Hippocampal formation (tissue), 2 donors: ENCODE measurements at regions not wholly inside any gene's neighbourhood (a gene's known extent, or its start where the extent isn't known, plus 50 kb on each side); places are given as distances from the start of the nearest gene placed in this dataset.

Experiments
- DNase-seq, 2 donors: peaks; one replicate each; lab custom pipeline; 2025; lab: John Stamatoyannopoulos, UW

DNA sequence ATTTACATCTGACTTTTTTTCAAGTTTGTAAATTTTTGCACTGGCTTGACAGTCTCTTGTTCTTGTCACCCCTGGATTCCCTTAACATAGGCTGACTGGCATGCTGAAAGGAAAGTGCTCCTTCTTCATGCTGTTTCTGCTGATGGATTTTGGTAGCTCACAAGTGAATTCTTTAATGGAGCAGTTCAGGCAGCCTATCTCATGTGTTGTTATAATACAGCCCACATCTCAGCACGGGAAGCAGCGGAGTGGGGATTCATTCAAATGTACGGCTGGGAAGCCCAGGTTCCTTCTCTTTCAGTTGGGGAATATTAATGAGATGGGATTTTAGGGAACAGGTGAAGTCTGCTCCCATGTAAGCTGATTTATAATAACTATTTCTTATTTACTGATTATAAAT is 142.8 kb downstream of the CD8B2 start:
- no peak for DNase-seq

DNA sequence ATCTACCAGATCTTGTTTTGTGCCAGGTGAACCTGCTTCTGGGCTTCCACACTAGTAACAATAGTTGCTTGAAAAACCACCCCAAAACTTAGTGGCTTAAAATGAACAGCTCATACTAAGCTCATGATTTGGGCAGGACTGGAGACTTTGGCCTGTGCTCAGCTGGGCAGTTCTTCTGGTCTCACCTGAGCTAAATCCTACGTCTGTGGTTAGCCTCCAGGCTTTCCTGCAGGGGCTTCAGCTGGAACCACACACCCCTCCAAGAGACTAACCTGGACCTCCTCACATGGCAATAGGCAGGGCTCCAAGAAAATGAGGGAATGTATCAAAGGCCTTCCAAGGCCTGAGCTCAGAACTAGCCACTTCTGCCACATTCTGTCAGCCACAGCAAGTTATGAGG is 144.1 kb downstream of the CD8B2 start:
- no peak for DNase-seq

DNA sequence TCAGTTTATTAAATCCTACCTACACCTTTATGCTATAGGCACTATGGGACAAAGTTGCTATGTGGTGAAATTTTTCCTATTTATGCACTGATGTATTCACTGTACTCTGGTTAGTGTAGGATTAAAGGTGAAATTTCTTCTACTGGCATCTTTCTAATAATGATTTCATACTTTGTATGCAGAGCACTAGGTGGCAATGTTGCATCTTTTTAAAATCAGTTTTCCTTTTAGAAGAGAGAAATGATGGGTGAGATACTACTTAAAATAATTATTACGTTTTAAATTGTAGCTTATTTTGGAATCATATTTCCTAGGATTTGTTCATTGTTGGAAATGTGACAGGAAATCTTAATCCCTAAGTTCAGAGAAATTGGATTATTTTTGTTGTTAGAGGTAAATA is 150.9 kb downstream of the CD8B2 start:
- peak in 1 of 2 donors; percentile 6 for DNase-seq

GRCh38 chr2:106638580-106638979 is 151.4 kb downstream of the CD8B2 start:
- no peak for DNase-seq

GRCh38 chr2:106642679-106643078 is 155.5 kb downstream of the CD8B2 start:
- no peak for DNase-seq

DNA sequence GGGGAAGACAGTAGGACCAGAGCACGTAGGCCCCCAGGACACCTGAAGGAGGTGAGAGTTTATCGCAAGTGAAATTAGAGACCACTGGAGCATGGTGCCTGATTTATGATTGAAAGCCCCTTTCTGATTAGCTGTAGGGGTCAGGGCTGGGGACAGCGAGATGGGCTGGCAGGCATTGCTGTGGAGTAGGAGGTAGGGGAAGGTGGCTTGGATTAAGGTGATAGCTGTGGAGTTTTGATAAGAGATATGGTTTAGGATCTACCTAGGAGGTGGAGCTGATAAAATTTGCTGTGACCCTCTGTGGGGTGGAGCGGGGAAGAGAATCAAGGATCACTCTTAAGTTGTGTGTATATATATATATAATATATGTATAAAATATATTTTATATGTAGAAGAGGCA is 157.5 kb downstream of the CD8B2 start:
- no peak for DNase-seq

GRCh38 chr2:106646605-106647004 is 159.4 kb downstream of the CD8B2 start:
- DNase-seq: no peak

GRCh38 chr2:106649306-106649705 is 162.1 kb downstream of the CD8B2 start:
- DNase-seq: no peak

GRCh38 chr2:106653465-106653864 is 166.3 kb downstream of the CD8B2 start:
- DNase-seq: no peak

GRCh38 chr2:106658616-106659015 is 171.5 kb downstream of the CD8B2 start:
- no peak for DNase-seq

DNA sequence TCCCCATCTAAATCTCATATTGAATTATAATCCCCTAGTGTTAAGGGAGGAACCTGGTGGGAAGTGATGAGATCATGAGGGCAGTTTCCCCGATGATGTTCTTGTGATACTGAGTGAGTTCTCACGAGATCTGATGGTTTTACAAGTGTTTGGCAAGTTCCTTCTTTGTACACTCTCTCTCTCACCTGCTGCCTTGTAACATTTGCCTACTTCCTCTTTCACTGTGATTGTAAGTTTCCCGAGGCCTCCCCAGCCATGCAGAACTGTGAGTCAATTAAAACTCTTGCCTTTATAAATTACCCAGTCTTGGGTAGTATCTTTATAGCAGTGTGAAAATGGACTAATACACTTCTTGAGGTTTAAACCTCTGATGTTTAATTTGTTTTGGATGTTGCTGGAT is 177.5 kb downstream of the CD8B2 start:
- no peak for DNase-seq

DNA sequence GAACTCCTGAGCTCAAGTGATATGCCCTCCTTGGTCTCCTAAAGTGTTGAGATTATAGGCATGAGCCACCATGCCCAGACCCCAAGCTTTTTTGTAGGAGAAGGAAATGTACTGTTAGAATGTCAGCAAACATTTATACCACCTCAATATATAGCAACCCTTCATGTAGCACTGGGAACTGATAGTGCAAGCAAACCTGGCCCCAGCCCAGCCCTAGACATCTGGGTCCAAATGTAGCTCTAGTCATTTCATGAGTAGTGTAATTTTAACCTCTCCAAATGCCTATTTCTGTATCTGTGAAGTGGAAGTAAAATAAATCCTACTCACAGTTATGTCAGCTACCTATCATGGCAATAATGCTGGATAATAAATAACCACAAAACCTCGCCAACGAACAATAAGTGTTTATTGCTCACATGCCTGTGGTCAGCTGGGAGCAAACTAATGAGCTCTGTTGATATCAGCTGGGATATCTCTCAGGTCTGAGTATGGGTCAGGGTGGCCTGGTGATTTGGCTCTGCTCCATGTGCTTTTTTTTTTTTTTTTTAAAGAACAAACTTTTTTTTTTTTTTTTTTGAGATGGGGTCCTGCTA is 180.4 kb downstream of the CD8B2 start:
- DNase-seq: no peak

DNA sequence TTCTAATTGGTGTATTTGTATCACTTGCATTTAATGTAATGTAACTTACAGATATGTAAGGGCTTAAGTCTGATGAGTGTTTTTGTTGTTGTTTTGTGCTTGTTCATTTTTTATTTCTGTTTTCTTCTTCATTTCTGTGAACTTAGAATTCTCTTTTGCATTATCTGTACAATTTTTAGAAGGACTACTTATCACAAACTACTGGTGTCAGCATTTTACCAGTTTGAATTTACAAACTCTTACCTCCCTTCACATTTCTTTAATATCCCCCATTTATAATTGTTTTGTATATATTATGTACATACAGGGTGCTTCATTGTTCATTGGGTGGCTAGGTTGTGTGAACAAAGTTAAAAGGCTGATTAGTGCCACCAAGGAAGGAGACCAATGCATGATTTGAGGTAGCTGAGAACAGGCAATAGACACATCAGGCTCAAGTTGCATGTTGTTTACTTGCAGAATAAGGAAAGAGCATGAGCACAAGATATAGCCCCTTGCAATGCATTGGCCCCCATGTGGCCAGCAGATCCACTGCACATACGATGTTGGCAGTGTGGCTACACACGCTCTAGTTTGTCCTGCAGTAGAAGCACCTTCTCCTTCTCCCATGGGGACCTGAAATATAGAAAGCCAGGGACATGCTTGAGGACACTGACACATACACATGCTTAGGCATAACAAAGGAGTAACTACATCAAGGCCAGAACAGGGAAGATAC is 198.2 kb downstream of the CD8B2 start:
- no peak for DNase-seq

GRCh38 chr2:106686814-106687213 is 199.2 kb downstream of the ST6GAL2 start:
- DNase-seq: no peak

- no peak for DNase-seq
These were observed 190.9 kb downstream of the ST6GAL2 start for GRCh38 chr2:106694964-106695470.

DNA sequence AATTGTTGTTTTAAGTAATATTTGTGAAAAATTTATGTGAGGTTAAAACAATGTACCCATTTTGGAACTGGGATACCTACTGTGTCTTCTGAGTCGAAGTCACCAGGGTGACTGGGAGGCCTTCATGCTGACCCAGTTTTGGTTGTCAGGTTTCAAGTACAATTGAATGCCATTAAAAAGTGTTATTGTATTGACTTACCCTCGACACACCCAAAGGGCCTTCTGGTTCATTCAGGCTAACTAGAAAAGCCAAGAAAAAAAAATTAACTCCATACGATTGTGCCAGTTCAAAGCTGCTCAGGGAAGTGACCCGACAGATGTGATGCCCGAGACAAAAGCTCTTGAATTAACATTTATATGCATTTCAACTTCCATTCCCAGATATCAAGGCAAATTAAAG is 190.0 kb downstream of the ST6GAL2 start:
- no peak for DNase-seq

DNA sequence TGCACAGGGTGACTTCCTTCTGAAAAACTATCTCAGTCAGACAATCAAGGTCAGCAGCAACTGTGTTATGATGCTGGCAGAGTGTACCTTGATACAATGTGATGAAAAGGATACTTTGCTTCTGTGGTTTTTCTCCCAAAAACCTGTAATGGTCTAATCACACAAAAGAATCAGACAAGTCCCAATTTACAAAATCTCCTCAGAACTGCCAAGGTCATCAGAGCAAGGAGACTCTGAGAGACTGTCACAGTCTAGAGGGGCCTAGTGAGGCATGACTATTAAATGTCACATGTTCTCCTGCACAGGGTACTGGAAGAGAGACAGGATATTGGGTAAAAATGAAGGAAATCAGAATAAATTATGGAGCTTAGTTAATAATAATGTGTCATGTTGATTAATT is 185.4 kb downstream of the ST6GAL2 start:
- DNase-seq: no peak

DNA sequence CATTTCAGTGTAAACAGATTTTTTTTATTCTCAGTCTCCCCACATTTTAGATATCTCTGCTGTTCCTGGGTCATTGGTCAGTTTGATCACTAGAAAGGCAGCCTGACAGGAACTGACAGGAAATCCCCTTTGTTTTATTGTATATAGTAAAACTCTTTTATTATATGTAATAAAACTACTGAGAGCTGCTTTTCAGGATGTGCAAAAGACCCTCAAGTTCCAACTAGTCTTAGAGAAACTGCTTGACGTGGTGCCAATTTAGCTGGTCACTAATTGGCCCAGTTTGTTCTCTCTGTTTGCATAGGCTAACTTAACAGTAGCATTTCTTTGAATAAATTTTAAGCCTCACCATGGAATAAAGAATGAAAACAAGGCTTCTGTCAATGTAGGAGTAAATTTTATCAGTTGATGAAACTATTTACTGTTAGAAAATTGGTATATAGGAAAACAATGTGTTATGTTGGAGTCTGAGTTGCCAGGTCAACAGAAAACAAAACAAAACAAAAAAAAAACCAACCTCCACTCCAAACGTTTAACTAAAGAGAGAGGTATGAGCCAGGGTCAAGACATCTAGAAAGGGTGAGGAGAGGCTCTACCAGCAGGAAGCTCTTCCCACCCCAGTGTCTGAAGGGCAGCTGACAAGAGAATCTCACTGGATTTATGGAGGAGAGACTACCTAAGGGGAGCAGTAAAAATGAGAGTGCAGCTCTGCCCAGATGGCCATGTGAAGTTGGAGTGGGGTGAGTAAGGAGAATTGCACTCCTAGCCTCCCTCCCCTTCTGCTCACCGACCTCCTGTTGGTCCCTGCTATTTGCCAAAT is 184.6 kb downstream of the ST6GAL2 start:
- no peak for DNase-seq

DNA sequence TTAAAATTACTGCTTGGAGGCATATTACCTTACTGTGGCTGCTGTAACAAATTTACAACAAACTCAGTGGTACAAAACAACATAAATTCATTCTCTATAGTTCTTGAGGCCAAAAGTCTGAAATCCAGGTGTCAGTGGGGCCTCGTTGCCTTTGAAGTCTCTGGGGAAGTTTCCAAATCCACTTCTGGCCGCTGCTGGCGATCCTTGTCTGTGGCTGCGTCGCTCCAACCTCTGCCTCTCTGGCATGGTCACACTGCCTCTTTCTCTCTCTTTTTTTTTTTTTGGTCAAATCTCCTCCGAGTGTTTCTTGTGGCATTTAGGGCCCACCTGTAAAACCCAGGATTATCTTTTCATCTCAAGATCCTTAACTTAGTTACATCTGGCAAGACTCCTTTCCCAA is 182.8 kb downstream of the ST6GAL2 start:
- DNase-seq: no peak

DNA sequence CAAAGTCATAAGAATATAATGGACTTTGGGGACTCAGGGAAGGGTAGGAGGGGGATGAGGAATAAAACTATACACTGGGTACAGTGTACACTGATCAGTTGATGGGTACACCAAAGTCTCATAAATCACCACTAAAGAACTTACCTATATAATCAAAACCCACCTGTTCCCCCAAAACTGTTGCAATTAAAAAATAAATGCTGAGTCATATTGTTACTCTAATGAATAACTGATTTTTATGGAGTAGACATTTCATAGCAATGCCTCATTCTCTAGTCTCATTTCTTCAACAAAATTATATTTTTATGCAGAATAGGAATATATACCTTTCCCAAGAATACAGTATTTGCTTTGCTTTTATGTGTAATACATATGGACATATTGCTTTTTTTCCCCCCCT is 181.2 kb downstream of the ST6GAL2 start:
- no peak for DNase-seq

GRCh38 chr2:106705877-106706276 is 180.1 kb downstream of the ST6GAL2 start:
- no peak for DNase-seq

GRCh38 chr2:106706283-106706682 is 179.7 kb downstream of the ST6GAL2 start:
- DNase-seq: no peak

GRCh38 chr2:106708209-106708608 is 177.8 kb downstream of the ST6GAL2 start:
- no peak for DNase-seq
